ENCODE measurements at regions not wholly inside any gene's neighbourhood (a gene's known extent, or its start where the extent isn't known, plus 50 kb on each side); places are given as distances from the start of the nearest gene placed in this dataset.

DNA sequence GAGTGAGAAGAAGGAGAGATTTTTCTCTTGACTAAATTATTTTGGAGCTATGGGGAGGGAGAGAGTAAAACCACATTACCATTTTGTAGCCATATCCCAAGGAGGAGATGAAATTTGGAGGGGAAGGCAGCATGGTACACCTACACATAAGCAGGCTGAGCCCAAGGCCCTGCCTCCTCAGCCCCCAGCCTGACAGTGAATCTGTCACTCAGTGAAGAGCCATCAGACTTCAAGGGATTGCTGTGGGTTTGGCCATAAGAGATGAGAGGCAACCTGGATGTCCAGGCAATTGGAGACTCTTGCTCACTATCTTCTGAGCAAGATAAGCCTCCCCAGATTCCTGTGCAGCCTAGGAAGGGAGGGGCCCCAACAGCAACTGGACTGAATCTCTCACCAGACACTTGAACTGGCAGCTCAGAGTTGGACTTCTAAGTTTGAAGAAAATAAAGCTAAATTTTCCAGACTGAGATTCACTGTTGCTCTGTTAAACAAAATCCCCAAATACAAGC is 216.6 kb downstream of the SEMA6A start:
- H3K27ac ChIP-seq (replicated peaks), result peak overlapping the region; percentile 79
- intact Hi-C loops (cut with micrococcal nuclease), result no loop called here
- TF ChIP-seq, protein P1, sequence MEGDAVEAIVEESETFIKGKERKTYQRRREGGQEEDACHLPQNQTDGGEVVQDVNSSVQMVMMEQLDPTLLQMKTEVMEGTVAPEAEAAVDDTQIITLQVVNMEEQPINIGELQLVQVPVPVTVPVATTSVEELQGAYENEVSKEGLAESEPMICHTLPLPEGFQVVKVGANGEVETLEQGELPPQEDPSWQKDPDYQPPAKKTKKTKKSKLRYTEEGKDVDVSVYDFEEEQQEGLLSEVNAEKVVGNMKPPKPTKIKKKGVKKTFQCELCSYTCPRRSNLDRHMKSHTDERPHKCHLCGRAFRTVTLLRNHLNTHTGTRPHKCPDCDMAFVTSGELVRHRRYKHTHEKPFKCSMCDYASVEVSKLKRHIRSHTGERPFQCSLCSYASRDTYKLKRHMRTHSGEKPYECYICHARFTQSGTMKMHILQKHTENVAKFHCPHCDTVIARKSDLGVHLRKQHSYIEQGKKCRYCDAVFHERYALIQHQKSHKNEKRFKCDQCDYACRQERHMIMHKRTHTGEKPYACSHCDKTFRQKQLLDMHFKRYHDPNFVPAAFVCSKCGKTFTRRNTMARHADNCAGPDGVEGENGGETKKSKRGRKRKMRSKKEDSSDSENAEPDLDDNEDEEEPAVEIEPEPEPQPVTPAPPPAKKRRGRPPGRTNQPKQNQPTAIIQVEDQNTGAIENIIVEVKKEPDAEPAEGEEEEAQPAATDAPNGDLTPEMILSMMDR (IDR thresholded peaks at IDR 0.05; ENCODE audit: borderline replicate concordance), result no peak
- H3K9me3 ChIP-seq (replicated peaks), result peaks cover 19% of the 10 kb centered on the region
- no peaks in the 10 kb centered on the region for H3K36me3 ChIP-seq
- DNase-seq, result no peak
- no peak overlapping the region for H3K4me3 ChIP-seq
- H3K4me1 ChIP-seq, result peaks cover 46% of the 10 kb centered on the region
- H3K27me3 ChIP-seq (ENCODE audit: low read depth), result no peaks in the 10 kb centered on the region

DNA sequence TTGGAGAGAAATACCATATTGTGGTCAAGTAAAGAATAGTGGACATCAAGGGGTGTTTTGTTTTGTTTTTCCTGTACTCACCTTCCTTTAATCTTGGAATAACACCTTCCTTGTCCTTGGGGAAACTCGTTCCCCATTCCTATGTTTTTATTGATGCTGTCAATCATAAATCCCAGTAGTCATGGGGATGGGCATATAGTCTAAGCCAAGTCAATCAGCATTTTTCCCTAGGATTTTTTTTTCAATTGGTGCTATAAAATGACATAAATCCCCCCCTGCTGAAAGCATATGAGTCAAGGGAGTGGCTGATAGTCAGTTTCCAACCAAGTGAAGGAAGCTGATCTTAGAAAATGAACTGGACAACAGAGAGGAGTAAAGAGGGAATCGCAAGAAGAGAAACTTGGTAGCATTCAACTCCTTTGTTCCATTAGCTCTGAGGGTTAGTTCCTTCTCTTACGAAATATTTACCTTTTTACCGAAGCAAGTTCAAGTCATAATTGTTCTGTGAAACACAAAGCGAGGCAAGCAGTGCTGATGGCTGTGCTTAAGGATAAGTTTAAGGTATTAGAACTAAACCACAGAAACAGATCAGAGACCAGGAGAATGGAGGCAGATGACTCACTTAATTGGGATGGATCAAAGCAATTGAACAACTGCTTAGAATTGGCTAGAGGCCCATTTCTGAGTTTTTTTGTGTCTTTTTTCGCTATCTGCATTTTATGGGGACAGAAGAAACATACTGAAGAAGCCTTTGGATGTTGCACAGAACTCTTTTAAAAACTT is 218.6 kb downstream of the SEMA6A start:
- intact Hi-C loops (cut with micrococcal nuclease), result no loop called here
- Histone ChIP-seq H3K4me1 (peaks cover 35% of the 10 kb centered on the region), H3K27me3 (ENCODE audit: low read depth) (no peaks in the 10 kb centered on the region), H3K27ac (replicated peaks) (no peak overlapping the region), H3K36me3 (peaks cover 6% of the 10 kb centered on the region), H3K9me3 (replicated peaks) (peaks cover 19% of the 10 kb centered on the region), H3K4me3 (no peak overlapping the region)
- TF ChIP-seq, protein P1 (IDR thresholded peaks at IDR 0.05; ENCODE audit: borderline replicate concordance), result no peak
- DNase-seq, result no peak

DNA sequence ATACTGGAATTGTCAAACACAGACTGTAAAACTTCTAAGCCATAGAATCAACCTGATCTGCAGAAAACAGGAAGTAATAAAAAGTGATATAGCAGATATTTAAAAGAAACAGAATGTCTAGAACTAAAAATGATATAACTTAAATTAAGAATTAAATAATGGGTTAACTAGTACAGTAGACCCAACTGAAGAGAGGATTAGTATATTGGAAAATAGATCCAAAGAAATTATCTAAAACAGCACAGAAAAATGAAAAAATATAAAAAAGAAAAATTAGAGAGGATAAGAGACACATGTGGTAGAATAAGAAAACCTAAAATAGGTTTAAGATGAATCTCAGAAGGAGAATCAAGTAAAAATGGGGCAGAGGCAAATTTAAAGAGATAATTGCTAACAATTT is 219.9 kb downstream of the SEMA6A start:
- peaks cover 19% of the 10 kb centered on the region for H3K9me3 ChIP-seq (replicated peaks)
- no peaks in the 10 kb centered on the region for H3K27me3 ChIP-seq (ENCODE audit: low read depth)
- no peak for DNase-seq
- no peak overlapping the region for H3K27ac ChIP-seq (replicated peaks)
- TF ChIP-seq, protein P1 (IDR thresholded peaks at IDR 0.05; ENCODE audit: borderline replicate concordance), result no peak
- H3K4me1 ChIP-seq, result peaks cover 22% of the 10 kb centered on the region
- H3K36me3 ChIP-seq, result peaks cover 6% of the 10 kb centered on the region
- intact Hi-C loops (cut with micrococcal nuclease), result no loop called here
- no peak overlapping the region for H3K4me3 ChIP-seq

DNA sequence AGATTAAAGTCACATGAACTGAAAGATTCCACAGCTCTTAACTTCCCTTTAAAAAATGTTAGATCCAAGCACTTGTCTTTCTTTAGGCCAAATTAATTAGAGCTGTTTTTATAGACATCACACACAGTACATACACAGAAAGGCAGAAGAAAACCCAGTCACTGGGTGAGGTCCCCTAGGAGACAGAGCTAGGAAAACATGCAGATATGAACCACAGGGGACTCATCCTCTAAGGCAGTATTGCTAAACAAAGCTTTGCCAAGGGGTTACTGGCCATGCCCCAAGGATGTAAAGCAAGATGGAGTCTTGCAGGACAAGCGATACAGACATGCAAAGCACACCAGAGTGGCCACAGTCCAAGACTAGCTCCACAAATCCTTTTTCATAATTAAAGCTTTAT is 227.0 kb downstream of the SEMA6A start:
- H3K36me3 ChIP-seq, result peaks cover 16% of the 10 kb centered on the region
- no peak for DNase-seq
- H3K4me3 ChIP-seq, result no peak overlapping the region
- H3K27ac ChIP-seq (replicated peaks), result no peak overlapping the region
- H3K27me3 ChIP-seq (ENCODE audit: low read depth), result no peaks in the 10 kb centered on the region
- TF ChIP-seq, protein P1 (IDR thresholded peaks at IDR 0.05; ENCODE audit: borderline replicate concordance), result no peak
- peaks cover 13% of the 10 kb centered on the region for H3K4me1 ChIP-seq
- H3K9me3 ChIP-seq (replicated peaks), result peaks cover 12% of the 10 kb centered on the region
- intact Hi-C loops (cut with micrococcal nuclease), result no loop called here

DNA sequence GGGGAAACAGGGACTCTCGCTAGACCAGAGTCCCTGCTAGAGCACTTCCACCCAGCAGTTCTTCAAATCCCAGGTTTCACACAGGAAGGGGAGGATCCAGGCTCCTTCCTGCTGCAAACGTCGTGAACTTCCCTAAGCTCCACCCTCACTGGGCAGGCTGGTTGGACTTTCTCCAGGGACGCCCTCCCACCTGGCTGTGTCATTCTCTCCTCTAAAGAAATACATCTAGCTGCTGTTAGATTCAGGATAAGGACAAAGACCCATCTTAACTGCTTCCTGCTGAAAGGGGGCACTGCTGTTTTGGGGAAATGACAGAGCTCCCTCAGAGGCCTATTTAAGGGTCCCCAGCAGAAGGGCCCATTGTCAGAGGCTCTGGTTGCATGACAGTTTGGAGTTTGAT is 230.7 kb downstream of the SEMA6A start:
- peaks cover 13% of the 10 kb centered on the region for H3K4me1 ChIP-seq
- peaks cover 26% of the 10 kb centered on the region for H3K9me3 ChIP-seq (replicated peaks)
- peak; percentile 36 for DNase-seq
- H3K36me3 ChIP-seq, result peaks cover 11% of the 10 kb centered on the region
- H3K27me3 ChIP-seq (ENCODE audit: low read depth), result no peaks in the 10 kb centered on the region
- TF ChIP-seq, protein P1 (IDR thresholded peaks at IDR 0.05; ENCODE audit: borderline replicate concordance), result no peak
- H3K4me3 ChIP-seq, result no peak overlapping the region
- peak overlapping the region; percentile 27 for H3K27ac ChIP-seq (replicated peaks)
- intact Hi-C loops (cut with micrococcal nuclease), result loop anchor here (2.0 kb wide), 1 partner anchor 43 kb away; no protein-coding TSS in a partner anchor

Data from left ventricle myocardium inferior (tissue), 1 donor.